SK-N-SH (cell line): ENCODE measurements at regions not wholly inside any gene's neighbourhood (a gene's known extent, or its start where the extent isn't known, plus 50 kb on each side); places are given as distances from the start of the nearest gene placed in this dataset.

Experiments used
- FOXM1 ChIP-seq: IDR thresholded peaks from 2 replicates; pipeline ENCODE4 v1.4.0; 2012; ENCODE audit warnings: low read depth, mild to moderate bottlenecking
- MAX ChIP-seq: IDR thresholded peaks from 2 replicates; pipeline ENCODE4 v1.4.0; 2012; ENCODE audit warnings: low read depth
- NFIC ChIP-seq: IDR thresholded peaks from 2 replicates; pipeline ENCODE4 v1.4.0; 2012; ENCODE audit warnings: borderline replicate concordance
- NRF1 ChIP-seq: IDR thresholded peaks from 2 replicates; pipeline ENCODE4 v1.6.1; 2012; ENCODE audit warnings: low read depth, mild to moderate bottlenecking, low read length
- RFX5 ChIP-seq: IDR thresholded peaks from 2 replicates; pipeline ENCODE4 v1.6.1; 2012; ENCODE audit warnings: mild to moderate bottlenecking, improper control_type of control experiment, low read length
- SIN3A ChIP-seq: IDR thresholded peaks from 2 replicates; pipeline ENCODE4 v1.6.1; 2012; ENCODE audit warnings: low read depth, mild to moderate bottlenecking, low read length, moderate library complexity, borderline replicate concordance
- TEAD4 ChIP-seq: IDR thresholded peaks from 2 replicates; pipeline ENCODE4 v1.4.0; 2012; ENCODE audit warnings: mild to moderate bottlenecking, borderline replicate concordance; ENCODE audit not compliant: insufficient read depth
- YY1 ChIP-seq: IDR thresholded peaks from 2 replicates; pipeline ENCODE4 v1.4.0; 2012; ENCODE audit warnings: low read depth, mild to moderate bottlenecking
- TF ChIP-seq, protein P1 (sequence below): fragments of 200-600 bp; sonication (generic); IDR thresholded peaks from 2 replicates; pipeline ENCODE4 v1.6.1; 2017; ENCODE audit warnings: antibody characterized with exemption, mild to moderate bottlenecking, moderate library complexity
- TF ChIP-seq, protein P2 (sequence below): IDR thresholded peaks from 2 replicates; pipeline ENCODE4 v1.4.0; 2012; ENCODE audit warnings: low read depth, borderline replicate concordance

- no peak for TF ChIP-seq TEAD4
- no peak for TF ChIP-seq MAX
- TF ChIP-seq, protein P1, sequence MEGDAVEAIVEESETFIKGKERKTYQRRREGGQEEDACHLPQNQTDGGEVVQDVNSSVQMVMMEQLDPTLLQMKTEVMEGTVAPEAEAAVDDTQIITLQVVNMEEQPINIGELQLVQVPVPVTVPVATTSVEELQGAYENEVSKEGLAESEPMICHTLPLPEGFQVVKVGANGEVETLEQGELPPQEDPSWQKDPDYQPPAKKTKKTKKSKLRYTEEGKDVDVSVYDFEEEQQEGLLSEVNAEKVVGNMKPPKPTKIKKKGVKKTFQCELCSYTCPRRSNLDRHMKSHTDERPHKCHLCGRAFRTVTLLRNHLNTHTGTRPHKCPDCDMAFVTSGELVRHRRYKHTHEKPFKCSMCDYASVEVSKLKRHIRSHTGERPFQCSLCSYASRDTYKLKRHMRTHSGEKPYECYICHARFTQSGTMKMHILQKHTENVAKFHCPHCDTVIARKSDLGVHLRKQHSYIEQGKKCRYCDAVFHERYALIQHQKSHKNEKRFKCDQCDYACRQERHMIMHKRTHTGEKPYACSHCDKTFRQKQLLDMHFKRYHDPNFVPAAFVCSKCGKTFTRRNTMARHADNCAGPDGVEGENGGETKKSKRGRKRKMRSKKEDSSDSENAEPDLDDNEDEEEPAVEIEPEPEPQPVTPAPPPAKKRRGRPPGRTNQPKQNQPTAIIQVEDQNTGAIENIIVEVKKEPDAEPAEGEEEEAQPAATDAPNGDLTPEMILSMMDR: no peak
- TF ChIP-seq SIN3A: no peak
- no peak for TF ChIP-seq FOXM1
- TF ChIP-seq YY1: no peak
- TF ChIP-seq NFIC: no peak
- TF ChIP-seq RFX5: no peak
- TF ChIP-seq, protein P2, sequence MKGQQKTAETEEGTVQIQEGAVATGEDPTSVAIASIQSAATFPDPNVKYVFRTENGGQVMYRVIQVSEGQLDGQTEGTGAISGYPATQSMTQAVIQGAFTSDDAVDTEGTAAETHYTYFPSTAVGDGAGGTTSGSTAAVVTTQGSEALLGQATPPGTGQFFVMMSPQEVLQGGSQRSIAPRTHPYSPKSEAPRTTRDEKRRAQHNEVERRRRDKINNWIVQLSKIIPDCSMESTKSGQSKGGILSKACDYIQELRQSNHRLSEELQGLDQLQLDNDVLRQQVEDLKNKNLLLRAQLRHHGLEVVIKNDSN: no peak
- no peak for TF ChIP-seq NRF1
These were observed 834.4 kb upstream of the DDX18 start for GRCh38 chr2:116979916-116980764.
